ENCODE measurements at regions not wholly inside any gene's neighbourhood (a gene's known extent, or its start where the extent isn't known, plus 50 kb on each side); places are given as distances from the start of the nearest gene placed in this dataset.

DNA sequence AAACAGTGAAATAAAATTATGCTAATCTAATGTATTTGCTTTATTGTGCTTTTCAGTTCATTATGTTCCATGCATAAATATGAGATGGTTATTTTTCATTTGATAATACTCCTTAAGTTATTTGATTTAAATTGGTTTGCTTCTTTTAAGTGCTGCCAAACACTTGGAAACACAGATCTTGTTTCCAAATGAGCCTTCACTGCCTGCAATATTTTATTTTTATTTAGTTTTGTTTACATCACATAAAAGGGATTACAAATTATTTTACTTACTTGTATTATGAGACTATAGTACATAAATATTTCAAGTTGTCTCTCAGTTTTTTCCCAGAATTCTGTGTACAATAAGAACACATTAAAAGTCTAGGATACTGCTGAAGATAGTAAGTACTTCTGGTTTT, 1662.4 kb upstream of the B3GALT2 start:
- intact Hi-C loops (cut with micrococcal nuclease): no loop called here
- H3K4me2 ChIP-seq (ENCODE audit: low read length): no peak overlapping the region
- no peaks in the 10 kb centered on the region for H3K36me3 ChIP-seq (ENCODE audit: control insufficient read depth in 1 of 2, insufficient read depth in 2 of 2, low read length in 2 of 2)
- no peak overlapping the region for H3K9ac ChIP-seq (ENCODE audit: low read length)
- RAD21 ChIA-PET (ENCODE audit: low non-redundant PET in 1 of 2, low total read pairs in 2 of 2, uncharacterized antibody in 2 of 2, unreplicated experiment in 2 of 2): no interaction called here
- H3K27ac ChIP-seq (ENCODE audit: low read depth, low read length): no peak overlapping the region
- no peaks in the 10 kb centered on the region for H3K4me1 ChIP-seq (ENCODE audit: control insufficient read depth in 1 of 2, insufficient read depth in 2 of 2, low read length in 2 of 2)
- H2AFZ ChIP-seq (ENCODE audit: low read depth, low read length, poor library complexity, severe bottlenecking): peak overlapping the region; percentile 36
- DNase-seq (ENCODE audit: low read depth, low spot score) (no peak), ATAC-seq (no peak)
- POLR2A ChIA-PET: no interaction called here
- BruUV-seq (replicated peaks): no TSS peak
- no peaks in the 10 kb centered on the region for H3K27me3 ChIP-seq (ENCODE audit: insufficient read depth, low read length)
- no peaks in the 10 kb centered on the region for H3K9me3 ChIP-seq (ENCODE audit: control insufficient read depth in 1 of 2, insufficient read depth in 1 of 2, low read depth in 1 of 2, low read length in 2 of 2)
- H3K79me2 ChIP-seq (ENCODE audit: insufficient read depth, low read length): no peaks in the 10 kb centered on the region
- CTCF ChIA-PET: no interaction called here
- H3K9me2 ChIP-seq (ENCODE audit: insufficient read depth): no peaks in the 10 kb centered on the region
- H3K4me3 ChIP-seq (replicated peaks in 1 of 2; ENCODE audit: low read depth in 1 of 2, low read length in 2 of 2): no peak overlapping the region
- TF ChIP-seq SRF (IDR thresholded peaks at IDR 0.05; ENCODE audit: low read depth) (no peak), RAD21 (IDR thresholded peaks at IDR 0.05; ENCODE audit: low read depth) (no peak), POLR2AphosphoS5 (IDR thresholded peaks at IDR 0.05; ENCODE audit: low read depth, low read length) (no peak), CBX3 (IDR thresholded peaks at IDR 0.05; ENCODE audit: low read depth) (no peak), EZH2 (IDR thresholded peaks at IDR 0.05) (no peak), TCF7L2 (IDR thresholded peaks at IDR 0.05; ENCODE audit: borderline replicate concordance, extremely low read depth, insufficient read depth, insufficient read length) (no peak)
- TF ChIP-seq, protein P1, sequence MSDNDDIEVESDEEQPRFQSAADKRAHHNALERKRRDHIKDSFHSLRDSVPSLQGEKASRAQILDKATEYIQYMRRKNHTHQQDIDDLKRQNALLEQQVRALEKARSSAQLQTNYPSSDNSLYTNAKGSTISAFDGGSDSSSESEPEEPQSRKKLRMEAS (IDR thresholded peaks at IDR 0.05): no peak
- H4K20me1 ChIP-seq (ENCODE audit: insufficient read depth): no peaks in the 10 kb centered on the region

DNA sequence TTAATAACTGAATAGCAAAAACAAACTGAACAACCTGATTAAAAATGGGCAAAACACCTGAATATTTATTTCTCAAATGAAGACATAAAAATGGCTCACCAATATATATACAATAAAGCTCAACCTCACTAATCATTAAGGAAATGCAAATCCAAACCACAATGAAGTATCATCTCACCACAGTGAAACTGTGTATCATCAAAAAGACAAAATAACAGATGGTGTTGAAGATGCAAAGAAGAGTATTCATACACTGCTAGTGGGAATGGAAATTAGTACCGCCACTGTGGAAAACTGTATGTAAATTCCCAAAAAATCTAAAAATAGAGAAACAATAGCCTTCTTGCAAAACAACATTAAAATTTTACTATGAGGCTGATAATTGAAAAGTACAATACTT, 1660.1 kb upstream of the B3GALT2 start:
- no peaks in the 10 kb centered on the region for H3K79me2 ChIP-seq (ENCODE audit: insufficient read depth, low read length)
- H3K9ac ChIP-seq (ENCODE audit: low read length): no peak overlapping the region
- H3K27ac ChIP-seq (ENCODE audit: low read depth, low read length): no peak overlapping the region
- no peaks in the 10 kb centered on the region for H3K9me2 ChIP-seq (ENCODE audit: insufficient read depth)
- BruUV-seq (replicated peaks): no TSS peak
- no peaks in the 10 kb centered on the region for H3K9me3 ChIP-seq (ENCODE audit: control insufficient read depth in 1 of 2, insufficient read depth in 1 of 2, low read depth in 1 of 2, low read length in 2 of 2)
- POLR2A ChIA-PET: no interaction called here
- no peak for DNase-seq (ENCODE audit: low read depth, low spot score)
- no peak overlapping the region for H3K4me2 ChIP-seq (ENCODE audit: low read length)
- H3K27me3 ChIP-seq (ENCODE audit: insufficient read depth, low read length): no peaks in the 10 kb centered on the region
- RAD21 ChIA-PET (ENCODE audit: low non-redundant PET in 1 of 2, low total read pairs in 2 of 2, uncharacterized antibody in 2 of 2, unreplicated experiment in 2 of 2): no interaction called here
- no peaks in the 10 kb centered on the region for H3K4me1 ChIP-seq (ENCODE audit: control insufficient read depth in 1 of 2, insufficient read depth in 2 of 2, low read length in 2 of 2)
- H3K36me3 ChIP-seq (ENCODE audit: control insufficient read depth in 1 of 2, insufficient read depth in 2 of 2, low read length in 2 of 2): no peaks in the 10 kb centered on the region
- CTCF ChIA-PET: no interaction called here
- intact Hi-C loops (cut with micrococcal nuclease): no loop called here
- no peak overlapping the region for H2AFZ ChIP-seq (ENCODE audit: low read depth, low read length, poor library complexity, severe bottlenecking)
- no peak for ATAC-seq
- H3K4me3 ChIP-seq (replicated peaks in 1 of 2; ENCODE audit: low read depth in 1 of 2, low read length in 2 of 2): no peak overlapping the region
- H4K20me1 ChIP-seq (ENCODE audit: insufficient read depth): no peaks in the 10 kb centered on the region
- no peak for TF ChIP-seq JUND (IDR thresholded peaks at IDR 0.05)
- no peak for TF ChIP-seq ZFX (IDR thresholded peaks at IDR 0.05)
- TF ChIP-seq SIN3A (IDR thresholded peaks at IDR 0.05; ENCODE audit: low read depth): no peak
- no peak for TF ChIP-seq EGR1 (IDR thresholded peaks at IDR 0.05; ENCODE audit: low read depth)
- TF ChIP-seq EZH2phosphoT487 (IDR thresholded peaks at IDR 0.05; ENCODE audit: borderline replicate concordance): no peak
- TF ChIP-seq POLR2A (IDR thresholded peaks at IDR 0.05; ENCODE audit: borderline replicate concordance, extremely low read depth, insufficient read depth, insufficient read length): no peak
- no peak for TF ChIP-seq YY1 (IDR thresholded peaks at IDR 0.05; ENCODE audit: extremely low read depth, insufficient replicate concordance, low read depth, low read length)
- TF ChIP-seq SRF (IDR thresholded peaks at IDR 0.05; ENCODE audit: low read depth): no peak
- TF ChIP-seq, protein P2, sequence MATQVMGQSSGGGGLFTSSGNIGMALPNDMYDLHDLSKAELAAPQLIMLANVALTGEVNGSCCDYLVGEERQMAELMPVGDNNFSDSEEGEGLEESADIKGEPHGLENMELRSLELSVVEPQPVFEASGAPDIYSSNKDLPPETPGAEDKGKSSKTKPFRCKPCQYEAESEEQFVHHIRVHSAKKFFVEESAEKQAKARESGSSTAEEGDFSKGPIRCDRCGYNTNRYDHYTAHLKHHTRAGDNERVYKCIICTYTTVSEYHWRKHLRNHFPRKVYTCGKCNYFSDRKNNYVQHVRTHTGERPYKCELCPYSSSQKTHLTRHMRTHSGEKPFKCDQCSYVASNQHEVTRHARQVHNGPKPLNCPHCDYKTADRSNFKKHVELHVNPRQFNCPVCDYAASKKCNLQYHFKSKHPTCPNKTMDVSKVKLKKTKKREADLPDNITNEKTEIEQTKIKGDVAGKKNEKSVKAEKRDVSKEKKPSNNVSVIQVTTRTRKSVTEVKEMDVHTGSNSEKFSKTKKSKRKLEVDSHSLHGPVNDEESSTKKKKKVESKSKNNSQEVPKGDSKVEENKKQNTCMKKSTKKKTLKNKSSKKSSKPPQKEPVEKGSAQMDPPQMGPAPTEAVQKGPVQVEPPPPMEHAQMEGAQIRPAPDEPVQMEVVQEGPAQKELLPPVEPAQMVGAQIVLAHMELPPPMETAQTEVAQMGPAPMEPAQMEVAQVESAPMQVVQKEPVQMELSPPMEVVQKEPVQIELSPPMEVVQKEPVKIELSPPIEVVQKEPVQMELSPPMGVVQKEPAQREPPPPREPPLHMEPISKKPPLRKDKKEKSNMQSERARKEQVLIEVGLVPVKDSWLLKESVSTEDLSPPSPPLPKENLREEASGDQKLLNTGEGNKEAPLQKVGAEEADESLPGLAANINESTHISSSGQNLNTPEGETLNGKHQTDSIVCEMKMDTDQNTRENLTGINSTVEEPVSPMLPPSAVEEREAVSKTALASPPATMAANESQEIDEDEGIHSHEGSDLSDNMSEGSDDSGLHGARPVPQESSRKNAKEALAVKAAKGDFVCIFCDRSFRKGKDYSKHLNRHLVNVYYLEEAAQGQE (IDR thresholded peaks at IDR 0.05; ENCODE audit: low read depth): no peak
- TF ChIP-seq, protein P3, sequence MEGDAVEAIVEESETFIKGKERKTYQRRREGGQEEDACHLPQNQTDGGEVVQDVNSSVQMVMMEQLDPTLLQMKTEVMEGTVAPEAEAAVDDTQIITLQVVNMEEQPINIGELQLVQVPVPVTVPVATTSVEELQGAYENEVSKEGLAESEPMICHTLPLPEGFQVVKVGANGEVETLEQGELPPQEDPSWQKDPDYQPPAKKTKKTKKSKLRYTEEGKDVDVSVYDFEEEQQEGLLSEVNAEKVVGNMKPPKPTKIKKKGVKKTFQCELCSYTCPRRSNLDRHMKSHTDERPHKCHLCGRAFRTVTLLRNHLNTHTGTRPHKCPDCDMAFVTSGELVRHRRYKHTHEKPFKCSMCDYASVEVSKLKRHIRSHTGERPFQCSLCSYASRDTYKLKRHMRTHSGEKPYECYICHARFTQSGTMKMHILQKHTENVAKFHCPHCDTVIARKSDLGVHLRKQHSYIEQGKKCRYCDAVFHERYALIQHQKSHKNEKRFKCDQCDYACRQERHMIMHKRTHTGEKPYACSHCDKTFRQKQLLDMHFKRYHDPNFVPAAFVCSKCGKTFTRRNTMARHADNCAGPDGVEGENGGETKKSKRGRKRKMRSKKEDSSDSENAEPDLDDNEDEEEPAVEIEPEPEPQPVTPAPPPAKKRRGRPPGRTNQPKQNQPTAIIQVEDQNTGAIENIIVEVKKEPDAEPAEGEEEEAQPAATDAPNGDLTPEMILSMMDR (IDR thresholded peaks at IDR 0.05 in 2 of 3, conservative IDR thresholded peaks at IDR 0.05 in 1 of 3; ENCODE audit: borderline replicate concordance in 1 of 3, insufficient read depth in 1 of 3, low read depth in 2 of 3, low read length in 2 of 3): no peak
- TF ChIP-seq, protein P4, sequence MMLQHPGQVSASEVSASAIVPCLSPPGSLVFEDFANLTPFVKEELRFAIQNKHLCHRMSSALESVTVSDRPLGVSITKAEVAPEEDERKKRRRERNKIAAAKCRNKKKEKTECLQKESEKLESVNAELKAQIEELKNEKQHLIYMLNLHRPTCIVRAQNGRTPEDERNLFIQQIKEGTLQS (IDR thresholded peaks at IDR 0.05): no peak
- no peak for TF ChIP-seq RAD21 (IDR thresholded peaks at IDR 0.05; ENCODE audit: low read depth)
- no peak for TF ChIP-seq CBX3 (IDR thresholded peaks at IDR 0.05; ENCODE audit: low read depth)
- TF ChIP-seq SP1 (IDR thresholded peaks at IDR 0.05; ENCODE audit: low read depth): no peak

Data from HCT116 (cell line).